Hepatocyte (in vitro differentiated cells): ENCODE measurements at regions not wholly inside any gene's neighbourhood (a gene's known extent, or its start where the extent isn't known, plus 50 kb on each side); places are given as distances from the start of the nearest gene placed in this dataset.
"Not testable (repeated sequence)": the region's sequence is repeated elsewhere in the genome, so short reads cannot be mapped to it uniquely, and the experiment has no call there.

Experiments used
- EZH2 ChIP-seq: fragments of 200-600 bp; sonication (generic); IDR thresholded peaks from 2 replicates; pipeline ENCODE4 v1.6.1; 2016; ENCODE audit warnings: antibody characterized with exemption, mild to moderate bottlenecking, borderline replicate concordance
- EZH2phosphoT487 ChIP-seq: fragments of 200-600 bp; sonication (generic); IDR thresholded peaks from one replicate; pipeline ENCODE4 v1.6.1; 2018; ENCODE audit warnings: antibody characterized with exemption, mild to moderate bottlenecking, low read depth, moderate library complexity; ENCODE audit not compliant: unreplicated experiment, severe bottlenecking
- TF ChIP-seq, protein P1 (sequence below): fragments of 200-600 bp; sonication (generic); IDR thresholded peaks from 2 replicates; pipeline ENCODE4 v1.5.1; 2016; ENCODE audit warnings: antibody characterized with exemption, mild to moderate bottlenecking; ENCODE audit not compliant: poor library complexity

DNA sequence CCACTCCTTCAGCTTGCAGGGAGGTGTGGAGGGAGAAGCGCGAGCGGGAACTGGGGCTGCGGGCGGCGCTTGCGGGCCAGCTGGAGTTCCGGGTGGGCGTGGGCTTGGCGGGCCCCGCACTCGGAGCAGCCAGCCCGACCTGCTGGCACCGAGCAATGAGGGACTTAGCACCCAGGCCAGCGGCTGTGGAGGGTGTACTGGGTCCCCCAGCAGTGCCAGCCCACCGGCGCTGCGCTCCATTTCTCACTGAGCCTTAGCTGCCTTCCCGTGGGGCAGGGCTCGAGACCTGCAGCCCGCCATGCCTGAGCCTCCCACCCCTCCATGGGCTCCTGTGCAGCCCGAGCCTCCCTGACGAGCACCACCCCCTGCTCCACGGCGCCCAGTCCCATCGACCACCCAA lies 53.2 kb upstream of the SGCG start:
- TF ChIP-seq, protein P1, sequence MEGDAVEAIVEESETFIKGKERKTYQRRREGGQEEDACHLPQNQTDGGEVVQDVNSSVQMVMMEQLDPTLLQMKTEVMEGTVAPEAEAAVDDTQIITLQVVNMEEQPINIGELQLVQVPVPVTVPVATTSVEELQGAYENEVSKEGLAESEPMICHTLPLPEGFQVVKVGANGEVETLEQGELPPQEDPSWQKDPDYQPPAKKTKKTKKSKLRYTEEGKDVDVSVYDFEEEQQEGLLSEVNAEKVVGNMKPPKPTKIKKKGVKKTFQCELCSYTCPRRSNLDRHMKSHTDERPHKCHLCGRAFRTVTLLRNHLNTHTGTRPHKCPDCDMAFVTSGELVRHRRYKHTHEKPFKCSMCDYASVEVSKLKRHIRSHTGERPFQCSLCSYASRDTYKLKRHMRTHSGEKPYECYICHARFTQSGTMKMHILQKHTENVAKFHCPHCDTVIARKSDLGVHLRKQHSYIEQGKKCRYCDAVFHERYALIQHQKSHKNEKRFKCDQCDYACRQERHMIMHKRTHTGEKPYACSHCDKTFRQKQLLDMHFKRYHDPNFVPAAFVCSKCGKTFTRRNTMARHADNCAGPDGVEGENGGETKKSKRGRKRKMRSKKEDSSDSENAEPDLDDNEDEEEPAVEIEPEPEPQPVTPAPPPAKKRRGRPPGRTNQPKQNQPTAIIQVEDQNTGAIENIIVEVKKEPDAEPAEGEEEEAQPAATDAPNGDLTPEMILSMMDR: not testable (repeated sequence)
- not testable (repeated sequence) for TF ChIP-seq EZH2phosphoT487, EZH2
